ENCODE measurements at regions not wholly inside any gene's neighbourhood (a gene's known extent, or its start where the extent isn't known, plus 50 kb on each side); places are given as distances from the start of the nearest gene placed in this dataset.

DNA sequence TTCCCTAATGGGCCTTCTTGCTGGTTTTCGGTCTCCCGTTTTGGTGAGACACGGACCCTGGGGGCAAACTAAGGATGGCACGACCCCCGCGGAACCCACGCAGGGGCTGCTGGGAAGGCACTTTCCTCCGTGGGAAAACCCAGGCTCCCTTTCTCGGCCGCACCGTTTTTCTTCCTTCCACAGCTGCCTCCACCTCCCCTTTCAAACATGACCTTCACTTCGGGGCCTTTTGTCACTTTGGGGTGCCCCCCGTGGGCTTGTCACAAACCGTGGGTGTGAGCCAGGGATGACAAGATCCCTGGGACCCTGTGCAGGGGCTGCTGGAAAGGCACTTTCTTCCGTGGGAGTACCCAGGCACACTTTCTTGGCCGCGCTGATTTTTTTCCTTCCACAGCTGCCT, 268.7 kb downstream of the ALG10 start:
- TF ChIP-seq CTCF (IDR thresholded peaks at IDR 0.05): no peak
- no peak for TF ChIP-seq SIN3A (IDR thresholded peaks at IDR 0.05; ENCODE audit: borderline replicate concordance, low read depth, low read length)
- no peak for TF ChIP-seq USF1 (IDR thresholded peaks at IDR 0.05; ENCODE audit: borderline replicate concordance, low read depth)
- no peak for TF ChIP-seq ZBTB33 (IDR thresholded peaks at IDR 0.05; ENCODE audit: borderline replicate concordance, low read depth)
- no peak for TF ChIP-seq ELF1 (IDR thresholded peaks at IDR 0.05)
- TF ChIP-seq RAD21 (IDR thresholded peaks at IDR 0.05; ENCODE audit: low read length): no peak
- no peak for TF ChIP-seq FOXJ3 (CRISPR knock-in tag; IDR thresholded peaks at IDR 0.05)
